K562 (cell line): ENCODE measurements at regions not wholly inside any gene's neighbourhood (a gene's known extent, or its start where the extent isn't known, plus 50 kb on each side); places are given as distances from the start of the nearest gene placed in this dataset.

Experiments
- ATAC-seq: fragments of 200-7000 bp; cut with Tn5 transposase; 3 replicates; pipeline ENCODE4 v1.9.1; 2020; ENCODE audit warnings: moderate library complexity
- BruUV-seq: library from RNA; stranded (reverse); fragments of 400-500 nt; replicated peaks from 2 replicates; lab custom pipeline; 2021; lab: Mats Ljungman, UMichigan
- CTCF ChIA-PET: fragments of 300-600 bp; formaldehyde crosslinking; extraction: SDS; loops from one replicate; lab custom pipeline; 2021; ENCODE audit warnings: low intra/inter-chr PET ratio; lab: Yijun Ruan, JAX
- POLR2A ChIA-PET: fragments of 300-600, 350-650 bp; sonication (Branson Sonifier 250); formaldehyde crosslinking; extraction: SDS; loops from one replicate; lab custom pipeline; 2021; ENCODE audit warnings: antibody characterized with exemption, inconsistent platforms; lab: Yijun Ruan, JAX
- DNase-seq, 4 experiments: peaks; one replicate each; pipeline versions ENCODE4 v3.0.0 to v3.0.0-alpha.2; 2011 to 2018; ENCODE audit warnings: low spot score in 3 of 4, mixed read lengths in 3 of 4; ENCODE audit errors: extremely low read depth in 1 of 4
- FAIRE-seq: peaks from 2 replicates; lab custom pipeline; 2011; peaks lifted over from hg19 to GRCh38; lab: Jason Lieb, UNC
- H2AFZ ChIP-seq: 2 replicates; pipeline ENCODE4 v1.6.0; 2011; ENCODE audit warnings: low read depth, low read length, control low read depth, inconsistent platforms
- H3K27ac ChIP-seq: fragments of 200-600 bp; 3 replicates; pipeline ENCODE4 v1.8.0; 2011; ENCODE audit warnings: low read depth, mild to moderate bottlenecking, control low read depth, inconsistent platforms, low read length, moderate library complexity, mixed read lengths; ENCODE audit errors: extremely low read depth
- H3K27me3 ChIP-seq, 2 experiments: fragments of 300-600 bp in 1 of 2; 2 replicates in 1 of 2; 3 replicates in 1 of 2; pipeline versions ENCODE4 v1.6.0 to v1.8.0; 2011; ENCODE audit warnings: inconsistent platforms in 2 of 2, low read length in 2 of 2, mild to moderate bottlenecking in 1 of 2, mixed read lengths in 1 of 2, moderate library complexity in 1 of 2; ENCODE audit not compliant: control insufficient read depth in 2 of 2, insufficient read depth in 2 of 2
- H3K36me3 ChIP-seq: fragments of 300-600 bp; 3 replicates; pipeline ENCODE4 v1.8.0; 2011; ENCODE audit warnings: mild to moderate bottlenecking, low read length, inconsistent platforms; ENCODE audit not compliant: control insufficient read depth, insufficient read depth
- H3K4me1 ChIP-seq, 2 experiments: fragments of 200-600 bp in 1 of 2; replicated peaks in 1 of 2; 2 replicates in 1 of 2; 3 replicates in 1 of 2; pipeline versions ENCODE4 v1.5.1 to v1.8.0; 2011; ENCODE audit warnings: inconsistent platforms in 2 of 2, low read length in 2 of 2, mild to moderate bottlenecking in 1 of 2, mixed read lengths in 1 of 2, moderate library complexity in 1 of 2; ENCODE audit not compliant: control insufficient read depth in 2 of 2, insufficient read depth in 2 of 2
- H3K4me2 ChIP-seq: 2 replicates; pipeline ENCODE4 v1.6.1; 2011; ENCODE audit warnings: low read length, control low read depth, inconsistent platforms, mixed read lengths; ENCODE audit not compliant: insufficient read depth
- H3K4me3 ChIP-seq: fragments of 200-600 bp; sonication (generic), shearing (Covaris generic); 2 replicates; pipeline ENCODE4 v1.5.1; 2016; ENCODE audit warnings: control low read depth, inconsistent platforms
- H3K79me2 ChIP-seq: fragments of 200-600 bp; 3 replicates; pipeline ENCODE4 v1.8.0; 2011; ENCODE audit warnings: low read length, inconsistent platforms; ENCODE audit not compliant: control insufficient read depth, insufficient read depth
- H3K9ac ChIP-seq, 2 experiments: 2 replicates each; pipeline versions ENCODE4 v1.6.0 to v1.6.1; 2011; ENCODE audit warnings: low read depth in 2 of 2, low read length in 2 of 2, control low read depth in 1 of 2, inconsistent platforms in 1 of 2, mild to moderate bottlenecking in 1 of 2, mixed read lengths in 1 of 2; ENCODE audit not compliant: insufficient read depth in 1 of 2
- H3K9me1 ChIP-seq: one replicate; pipeline ENCODE4 v1.6.0; 2011; ENCODE audit warnings: inconsistent platforms, mild to moderate bottlenecking, low read length, moderate library complexity; ENCODE audit not compliant: control insufficient read depth, insufficient read depth
- H3K9me3 ChIP-seq: replicated peaks from 2 replicates; pipeline ENCODE4 v1.5.1; 2011; ENCODE audit warnings: low read depth, low read length, inconsistent platforms; ENCODE audit not compliant: control insufficient read depth, insufficient read depth
- H4K20me1 ChIP-seq: replicated peaks from 2 replicates; pipeline ENCODE4 v1.6.1; 2011; ENCODE audit warnings: low read length, inconsistent platforms, mixed read lengths; ENCODE audit not compliant: control insufficient read depth, insufficient read depth
- CHD2 ChIP-seq: IDR thresholded peaks from 2 replicates; pipeline ENCODE4 v1.6.1; 2011; ENCODE audit warnings: low read depth, low read length
- CLOCK ChIP-seq: fragments of 250-450 bp; sonication (Bioruptor Pico); IDR thresholded peaks from 2 replicates; pipeline ENCODE4 v1.4.0; 2020; ENCODE audit warnings: mild to moderate bottlenecking, moderate library complexity, borderline replicate concordance
- COPS2 ChIP-seq: fragments of 450-650 bp; conservative IDR thresholded peaks from 2 replicates; pipeline ENCODE4 v1.6.1; 2016; ENCODE audit warnings: mild to moderate bottlenecking, moderate library complexity
- EP400 ChIP-seq: fragments of 450-650 bp; IDR thresholded peaks from 2 replicates; pipeline ENCODE4 v1.6.1; 2017; ENCODE audit warnings: antibody characterized with exemption, mild to moderate bottlenecking, moderate library complexity
- ERF ChIP-seq: fragments of 450-650 bp; formaldehyde crosslinking; IDR thresholded peaks from 2 replicates; pipeline ENCODE4 v1.4.0; 2020; ENCODE audit warnings: mild to moderate bottlenecking, mixed read lengths
- HNRNPUL1 ChIP-seq: fragments of 200-400 bp; formaldehyde crosslinking; IDR thresholded peaks from 2 replicates; pipeline ENCODE4 v1.6.1; 2017; ENCODE audit warnings: low read length
- SFPQ ChIP-seq: fragments of 200-400 bp; formaldehyde crosslinking; IDR thresholded peaks from 2 replicates; pipeline ENCODE4 v1.6.1; 2017; ENCODE audit warnings: mild to moderate bottlenecking, low read depth, low read length, moderate library complexity
- STAT5A ChIP-seq: IDR thresholded peaks from 2 replicates; pipeline ENCODE4 v1.6.1; 2012; ENCODE audit warnings: low read length, inconsistent platforms, borderline replicate concordance
- WGBS: fragments of 100-300 bp; shearing (Covaris generic); methylation state at CpG from one replicate; pipeline ENCODE4 v1.1.6; 2016; ENCODE audit warnings: low coverage, mixed read lengths; ENCODE audit not compliant: insufficient coverage; ENCODE audit errors: missing lambda C conversion rate; 5-methylcytosine and 5-hydroxymethylcytosine counted together
- in situ Hi-C: fragments of 300-500 bp; cut with MboI; formaldehyde crosslinking; loops from 4 replicates; pipeline ENCODE4 v1.15.0; 2018; ENCODE audit warnings: inconsistent platforms, mixed read lengths
- intact Hi-C: fragments of 100-400 bp; cut with micrococcal nuclease; formaldehyde crosslinking; loops from 2 replicates; pipeline ENCODE4 v1.14.2; 2022

GRCh38 chr5:104734046-104734445 is 1171.5 kb upstream of the NUDT12 start:
- no peak for TF ChIP-seq STAT5A
- TF ChIP-seq CHD2 = no peak
- no peak for TF ChIP-seq COPS2
- TF ChIP-seq ERF (CRISPR knock-in tag) = no peak
- no peak for TF ChIP-seq HNRNPUL1
- no peak for TF ChIP-seq EP400
- TF ChIP-seq SFPQ = no peak
- TF ChIP-seq CLOCK (CRISPR knock-in tag) = no peak
- no peak for FAIRE-seq

More at GRCh38 chr5:104734046-104734445, 1171.5 kb upstream of the NUDT12 start:
- no peaks in the 10 kb centered on the region for H3K9me3 ChIP-seq
- ChIA-PET CTCF (no interaction called here), POLR2A (no interaction called here)
- H3K4me3 ChIP-seq = no peak overlapping the region
- H3K36me3 ChIP-seq = no peaks in the 10 kb centered on the region
- H3K79me2 ChIP-seq = no peaks in the 10 kb centered on the region
- H3K27ac ChIP-seq = no peak overlapping the region
- no peaks in the 10 kb centered on the region for H4K20me1 ChIP-seq
- H3K9me1 ChIP-seq = no peaks in the 10 kb centered on the region
- H2AFZ ChIP-seq = no peak overlapping the region
- no peak for DNase-seq
- H3K27me3 ChIP-seq = no peaks in the 10 kb centered on the region
- intact Hi-C loops = no loop called here
- ATAC-seq = no peak
- 7% methylated on average over 2 of the region's 2 CpGs for WGBS
- no peaks in the 10 kb centered on the region for H3K4me1 ChIP-seq
- in situ Hi-C loops = no loop called here
- H3K4me2 ChIP-seq = no peak overlapping the region
- BruUV-seq = no TSS peak
- no peak overlapping the region for H3K9ac ChIP-seq
